ENCODE measurements at regions not wholly inside any gene's neighbourhood (a gene's known extent, or its start where the extent isn't known, plus 50 kb on each side); places are given as distances from the start of the nearest gene placed in this dataset.

DNA sequence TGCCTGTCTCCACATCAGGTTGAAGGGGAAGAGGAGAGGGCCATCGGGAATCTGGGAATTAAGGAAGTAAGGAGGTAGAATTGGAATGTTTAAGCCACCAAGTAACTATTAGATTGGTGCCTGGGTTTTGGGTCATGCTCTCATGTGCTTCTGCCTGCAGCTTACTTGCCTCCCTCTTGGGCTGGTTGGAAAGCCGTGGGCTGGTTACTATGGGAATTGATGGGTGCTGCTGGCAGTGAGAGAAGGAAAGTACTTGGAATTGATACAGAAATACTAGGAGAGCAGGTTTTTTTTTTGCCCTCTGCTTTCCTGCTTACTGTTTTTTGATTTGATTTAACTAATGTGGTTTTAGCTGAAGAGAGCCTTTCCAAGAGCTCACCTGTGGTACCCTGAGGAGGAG, 493.5 kb upstream of the RGS6 start:
- ATAC-seq (no peak), DNase-seq (no peak)
- Histone ChIP-seq H3K4me3 (no peak overlapping the region), H3K27ac (no peak overlapping the region), H3K27me3 (no peaks in the 10 kb centered on the region), H3K9me3 (no peaks in the 10 kb centered on the region), H3K36me3 (no peaks in the 10 kb centered on the region), H3K4me1 (no peaks in the 10 kb centered on the region)
- TF ChIP-seq POLR2A (IDR thresholded peaks at IDR 0.05): no peak
- TF ChIP-seq, protein P1, sequence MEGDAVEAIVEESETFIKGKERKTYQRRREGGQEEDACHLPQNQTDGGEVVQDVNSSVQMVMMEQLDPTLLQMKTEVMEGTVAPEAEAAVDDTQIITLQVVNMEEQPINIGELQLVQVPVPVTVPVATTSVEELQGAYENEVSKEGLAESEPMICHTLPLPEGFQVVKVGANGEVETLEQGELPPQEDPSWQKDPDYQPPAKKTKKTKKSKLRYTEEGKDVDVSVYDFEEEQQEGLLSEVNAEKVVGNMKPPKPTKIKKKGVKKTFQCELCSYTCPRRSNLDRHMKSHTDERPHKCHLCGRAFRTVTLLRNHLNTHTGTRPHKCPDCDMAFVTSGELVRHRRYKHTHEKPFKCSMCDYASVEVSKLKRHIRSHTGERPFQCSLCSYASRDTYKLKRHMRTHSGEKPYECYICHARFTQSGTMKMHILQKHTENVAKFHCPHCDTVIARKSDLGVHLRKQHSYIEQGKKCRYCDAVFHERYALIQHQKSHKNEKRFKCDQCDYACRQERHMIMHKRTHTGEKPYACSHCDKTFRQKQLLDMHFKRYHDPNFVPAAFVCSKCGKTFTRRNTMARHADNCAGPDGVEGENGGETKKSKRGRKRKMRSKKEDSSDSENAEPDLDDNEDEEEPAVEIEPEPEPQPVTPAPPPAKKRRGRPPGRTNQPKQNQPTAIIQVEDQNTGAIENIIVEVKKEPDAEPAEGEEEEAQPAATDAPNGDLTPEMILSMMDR (IDR thresholded peaks at IDR 0.05): no peak
- intact Hi-C loops (cut with DNase I): no loop called here
- WGBS (ENCODE audit: insufficient coverage, low coverage, low lambda C conversion rate, missing lambda C conversion rate): 0% methylated on average over 1 of the region's 2 CpGs

DNA sequence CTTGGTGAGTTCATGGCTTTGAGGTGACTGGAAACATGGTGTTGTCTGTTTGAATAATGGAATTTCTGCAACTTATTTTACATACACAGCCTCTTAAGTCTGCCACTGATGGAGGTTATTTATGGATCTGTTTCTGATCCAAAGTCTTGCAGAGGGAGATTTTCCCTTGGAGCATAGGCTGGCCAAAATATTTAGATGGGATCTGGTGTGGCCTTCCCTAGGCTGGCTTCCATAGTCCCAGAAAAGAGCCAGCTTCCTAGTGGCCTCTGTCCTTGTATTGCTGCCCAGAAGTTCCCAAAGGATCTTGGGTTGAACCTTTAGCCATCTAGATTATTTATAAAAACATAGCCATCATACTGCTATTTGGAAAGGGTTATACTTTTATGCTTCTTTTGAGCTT, 491.1 kb upstream of the RGS6 start:
- Histone ChIP-seq H3K9me3 (no peaks in the 10 kb centered on the region), H3K27me3 (no peaks in the 10 kb centered on the region), H3K27ac (no peak overlapping the region), H3K4me3 (no peak overlapping the region), H3K4me1 (no peaks in the 10 kb centered on the region), H3K36me3 (no peaks in the 10 kb centered on the region)
- intact Hi-C loops (cut with DNase I): no loop called here
- TF ChIP-seq, protein P1 (IDR thresholded peaks at IDR 0.05): no peak
- TF ChIP-seq POLR2A (IDR thresholded peaks at IDR 0.05): no peak
- no peak for DNase-seq
- no peak for ATAC-seq

- Histone ChIP-seq H3K4me1 (no peaks in the 10 kb centered on the region), H3K36me3 (no peaks in the 10 kb centered on the region), H3K27me3 (no peaks in the 10 kb centered on the region), H3K4me3 (no peak overlapping the region), H3K9me3 (no peaks in the 10 kb centered on the region), H3K27ac (no peak overlapping the region)
- ATAC-seq (peak in 1 of 4 donors; percentile 16), DNase-seq (no peak)
- 90% methylated on average over 8 of the region's 8 CpGs for WGBS (ENCODE audit: insufficient coverage, low coverage, low lambda C conversion rate, missing lambda C conversion rate)
- intact Hi-C loops (cut with DNase I): no loop called here
- no peak for TF ChIP-seq POLR2A (IDR thresholded peaks at IDR 0.05)
- TF ChIP-seq, protein P1 (IDR thresholded peaks at IDR 0.05): no peak
Measured at GRCh38 chr14:71444030-71444822, 488.0 kb upstream of the RGS6 start.

GRCh38 chr14:71448431-71449315, 483.6 kb upstream of the RGS6 start:
- intact Hi-C loops (cut with DNase I): no loop called here
- H3K27ac ChIP-seq: no peak overlapping the region
- H3K4me3 ChIP-seq: no peak overlapping the region
- DNase-seq (no peak), ATAC-seq (peak in 1 of 4 donors; percentile 56)
- no peaks in the 10 kb centered on the region for H3K9me3 ChIP-seq
- 94% methylated on average over 2 of the region's 2 CpGs for WGBS (ENCODE audit: insufficient coverage, low coverage, low lambda C conversion rate, missing lambda C conversion rate)
- no peak for TF ChIP-seq POLR2A (IDR thresholded peaks at IDR 0.05)
- TF ChIP-seq, protein P1 (IDR thresholded peaks at IDR 0.05): no peak
- no peaks in the 10 kb centered on the region for H3K27me3 ChIP-seq
- no peaks in the 10 kb centered on the region for H3K4me1 ChIP-seq
- H3K36me3 ChIP-seq: no peaks in the 10 kb centered on the region

Measured in right lobe of liver (tissue), 6 donors.